ENCODE measurements at regions not wholly inside any gene's neighbourhood (a gene's known extent, or its start where the extent isn't known, plus 50 kb on each side); places are given as distances from the start of the nearest gene placed in this dataset.

- Histone ChIP-seq H3K4me2 (ENCODE audit: insufficient read depth, insufficient read length, low read length) (no peak overlapping the region), H3K18ac (ENCODE audit: insufficient read length, low read depth, low read length) (no peak overlapping the region), H3K27me3 (ENCODE audit: insufficient read depth, low read length) (no peaks in the 10 kb centered on the region), H2BK12ac (ENCODE audit: insufficient read length, low read depth, low read length) (no peak overlapping the region), H4K20me1 (ENCODE audit: control insufficient read depth, insufficient read depth, insufficient read length) (no peaks in the 10 kb centered on the region), H2BK120ac (ENCODE audit: low read depth, low read length, poor library complexity, severe bottlenecking) (no peak overlapping the region), H4K91ac (ENCODE audit: insufficient read length, low read depth, low read length) (no peak overlapping the region), H2AFZ (ENCODE audit: low read length) (no peak overlapping the region), H3K79me2 (ENCODE audit: insufficient read depth, low read length) (no peaks in the 10 kb centered on the region), H3K27ac (ENCODE audit: insufficient read length, low read depth, low read length) (no peak overlapping the region), H4K5ac (ENCODE audit: insufficient read length, low read depth, low read length) (no peak overlapping the region), H3K79me1 (ENCODE audit: insufficient read depth, low read depth, low read length, poor library complexity, severe bottlenecking) (no peaks in the 10 kb centered on the region), H2AK5ac (ENCODE audit: insufficient read length, low read length) (no peak overlapping the region), H2BK5ac (ENCODE audit: insufficient read length, low read length) (no peak overlapping the region), H3K23me2 (ENCODE audit: insufficient read length, low read depth, low read length, poor library complexity, severe bottlenecking) (no peaks in the 10 kb centered on the region), H3K23ac (ENCODE audit: insufficient read length, low read depth, low read length) (no peak overlapping the region), H4K8ac (replicated peaks; ENCODE audit: insufficient read length, low read depth, low read length) (no peak overlapping the region), H2BK20ac (ENCODE audit: low read depth, low read length, poor library complexity, severe bottlenecking) (no peak overlapping the region), H3K4me1 (ENCODE audit: insufficient read depth, low read length) (no peaks in the 10 kb centered on the region; the same call in 1 of the 2 replicates), H3K9me3 (ENCODE audit: control insufficient read depth, low read depth, low read length) (no peaks in the 10 kb centered on the region), H3K14ac (ENCODE audit: insufficient read depth, low read length) (no peak overlapping the region), H3K9ac (ENCODE audit: extremely low read depth, insufficient read length, low read length) (no peak overlapping the region), H3K4ac (ENCODE audit: low read depth, low read length) (no peak overlapping the region), H3T11ph (ENCODE audit: low read length) (no peak overlapping the region), H3K56ac (ENCODE audit: insufficient read length, low read depth, low read length) (no peak overlapping the region), H2BK15ac (ENCODE audit: low read depth, low read length) (no peak overlapping the region)
- no peak for DNase-seq
- Mint-ChIP-seq H3K27me3 (ENCODE audit: low read depth) (no peaks in the 10 kb centered on the region), H3K27ac (no peak overlapping the region), H3K4me1 (peaks cover 3 to 12% of the 10 kb centered on the region in 2 experiments; a peak in 3 of 4 replicates), H3K36me3 (ENCODE audit: insufficient read depth in 1 of 3, low read depth in 3 of 3) (peaks cover 0 to 4% (median 0%) of the 10 kb centered on the region in 3 experiments; a peak in 2 of 7 replicates), H3K4me3 (no peak overlapping the region), H3K9me3 (no peaks in the 10 kb centered on the region)
- no peak for TF ChIP-seq CTCF (conservative IDR thresholded peaks at IDR 0.05)
- 100% methylated on average over 1 of the region's 7 CpGs for WGBS (ENCODE audit: extremely low coverage, insufficient read length, low lambda C conversion rate)
These were observed 56.4 kb upstream of the TRPC4 start for GRCh38 chr13:37925878-37926473.

Measured in H9 (cell line).